GM19035 (cell line): ENCODE measurements at regions not wholly inside any gene's neighbourhood (a gene's known extent, or its start where the extent isn't known, plus 50 kb on each side); places are given as distances from the start of the nearest gene placed in this dataset.

Experiments used
- ATAC-seq: cut with Tn5 transposase; IDR thresholded peaks from one replicate; pipeline ENCODE4 v1.9.1; 2021; ENCODE audit not compliant: unreplicated experiment

- no peak for ATAC-seq
These were observed 166.7 kb upstream of the PWP1 start for GRCh38 chr12:107518868-107519267.

DNA sequence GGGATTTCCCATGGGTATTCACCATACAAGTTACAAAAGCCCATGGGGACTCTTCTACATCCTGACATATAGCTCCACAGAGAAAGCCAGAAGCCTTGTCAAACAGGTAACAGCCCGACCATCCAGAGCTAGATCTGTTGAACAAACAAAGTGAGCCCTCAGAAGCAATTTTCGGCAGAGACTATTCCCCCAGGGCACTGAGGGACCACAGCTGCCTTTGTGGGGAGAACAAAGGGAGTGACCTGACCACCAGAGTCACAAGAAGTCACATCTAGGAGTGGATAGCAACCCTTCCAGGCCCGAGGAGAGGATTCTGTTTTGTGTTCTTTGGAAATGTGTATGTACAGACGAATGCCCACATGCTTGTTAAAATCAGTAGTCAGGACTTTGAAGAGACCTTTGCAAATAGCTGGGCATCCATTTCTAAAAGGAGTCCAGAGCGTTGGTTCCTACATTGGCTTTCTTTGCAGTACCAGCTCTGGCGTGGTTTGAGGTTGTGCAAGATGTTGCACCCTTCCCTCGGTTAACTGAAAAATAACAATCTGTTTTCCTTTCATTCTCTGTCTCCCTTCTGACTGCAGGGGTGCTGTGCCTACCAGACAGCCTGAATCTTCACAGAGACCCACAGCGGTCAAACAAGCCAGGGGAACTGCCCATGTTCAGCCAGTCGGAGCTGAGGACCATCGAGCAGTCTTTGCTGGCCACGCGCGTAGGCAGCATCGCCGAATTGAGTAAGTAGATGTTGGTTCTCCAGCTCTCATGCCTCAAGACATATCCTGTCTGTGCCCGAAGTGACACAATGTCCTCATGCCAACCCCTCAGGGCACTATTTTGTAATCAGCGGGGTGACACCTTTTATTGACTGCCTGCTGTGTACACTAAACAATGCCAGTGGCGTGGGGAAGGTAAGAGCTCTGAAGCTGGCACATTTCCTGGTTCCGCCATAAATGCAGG is 165.4 kb upstream of the PWP1 start:
- ATAC-seq, result no peak

- no peak for ATAC-seq
These were observed 163.7 kb upstream of the PWP1 start for GRCh38 chr12:107521826-107522355.

DNA sequence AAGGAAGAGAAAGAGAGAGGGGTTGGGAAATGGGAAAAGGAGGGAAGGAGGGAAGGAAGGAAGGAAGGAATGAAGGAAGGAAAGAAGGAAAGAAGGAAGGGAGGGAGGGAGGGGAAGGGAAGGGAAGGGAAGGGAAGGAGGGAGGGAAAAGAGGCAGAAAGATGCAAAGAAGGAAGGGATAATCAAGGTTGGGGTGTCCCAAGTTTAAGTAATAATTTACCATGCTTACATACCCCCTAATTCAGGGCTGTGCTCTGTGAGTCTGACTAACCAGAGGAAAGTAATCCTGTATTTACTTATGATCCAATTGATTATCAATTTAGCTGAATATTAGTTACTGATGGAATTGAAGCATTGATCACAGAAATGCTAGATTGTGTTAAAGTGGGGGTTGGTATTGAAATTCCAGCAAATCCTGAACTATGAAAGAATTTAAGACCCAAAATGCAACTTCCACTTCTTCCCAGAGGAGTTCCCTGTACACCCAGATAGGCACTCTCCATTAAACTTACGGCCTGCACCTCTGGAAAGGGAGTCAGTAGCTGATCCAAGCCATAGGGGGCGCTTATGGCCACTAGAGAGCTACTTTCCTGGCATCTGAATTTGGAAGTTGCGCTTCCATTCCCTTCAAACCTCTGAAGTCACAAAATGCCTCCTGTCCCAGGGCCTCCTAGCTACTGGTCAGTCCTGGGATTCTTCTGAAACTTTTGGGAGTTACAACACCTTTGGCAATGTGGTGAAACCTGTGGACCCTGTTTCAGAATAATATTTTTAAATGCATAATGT is 162.7 kb upstream of the PWP1 start:
- ATAC-seq, result no peak

GRCh38 chr12:107523775-107524535 is 161.6 kb upstream of the PWP1 start:
- ATAC-seq, result no peak

DNA sequence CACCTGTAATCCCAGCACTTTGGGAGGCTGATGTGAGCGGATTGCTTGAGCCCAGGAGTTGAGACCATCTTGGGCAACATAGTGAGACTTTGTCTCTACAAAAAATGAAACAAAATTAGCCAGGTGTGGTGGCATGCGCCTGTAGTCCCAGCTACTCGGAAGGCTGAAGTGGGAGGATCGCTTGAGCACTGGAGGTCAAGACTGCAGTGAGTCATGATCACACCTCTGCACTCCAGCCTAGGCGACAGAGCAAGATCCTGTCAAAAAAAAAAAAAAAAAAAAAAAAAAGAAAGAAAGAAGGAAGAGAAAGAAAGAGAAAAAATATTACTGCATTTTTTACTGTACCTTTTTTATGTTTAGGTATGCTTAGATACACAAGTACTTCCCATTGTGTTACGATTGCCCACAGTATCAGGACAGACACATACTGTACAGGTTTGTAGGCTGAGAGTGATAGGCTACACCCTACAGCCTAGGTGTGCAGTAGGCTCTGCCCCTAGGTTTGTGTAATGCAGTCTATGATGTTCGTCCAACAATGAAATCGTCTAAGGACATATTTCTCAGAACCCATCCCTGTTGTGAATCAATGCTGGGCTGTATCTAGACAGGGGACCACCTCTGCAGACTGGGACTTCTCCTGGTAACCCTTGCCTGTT is 160.4 kb upstream of the PWP1 start:
- ATAC-seq, result no peak

DNA sequence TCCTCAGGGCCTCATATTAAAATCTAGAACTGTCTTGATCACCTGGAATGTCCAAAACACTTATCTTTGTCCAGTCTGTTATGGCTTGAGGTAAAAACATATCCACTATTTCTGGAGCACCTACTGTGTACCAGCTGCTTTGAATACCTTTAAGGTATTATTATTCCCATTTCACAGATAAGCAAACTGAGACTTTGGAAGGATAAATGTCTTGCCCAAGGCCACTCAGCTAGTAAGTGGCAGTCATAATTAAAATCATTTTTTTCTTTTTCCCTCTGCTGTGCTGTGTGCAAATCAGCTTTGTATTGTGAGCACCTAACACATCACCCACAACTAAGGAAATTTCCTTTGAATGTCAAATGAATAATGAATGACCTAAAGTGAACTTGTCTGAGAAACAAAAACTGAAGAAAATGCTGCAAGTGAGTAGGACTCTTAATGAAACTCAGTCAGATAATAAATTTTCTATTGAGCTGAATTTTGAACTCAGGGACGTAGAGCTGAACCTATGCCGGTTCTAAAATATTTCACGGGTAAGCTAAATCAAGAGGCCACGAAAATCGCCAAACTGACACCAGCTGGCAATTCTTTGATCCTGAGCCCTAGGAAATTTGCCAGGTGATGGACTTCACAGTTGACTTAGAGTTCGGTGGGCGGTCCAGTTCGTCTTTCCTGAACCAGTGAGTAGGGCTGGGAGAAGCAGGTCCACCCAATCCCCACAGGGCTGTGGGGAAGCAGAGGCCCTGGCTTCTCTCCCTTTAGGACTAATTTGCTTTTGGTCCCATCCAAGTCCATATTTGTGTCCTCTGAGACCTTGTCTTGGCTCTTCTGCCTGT is 159.7 kb upstream of the PWP1 start:
- no peak for ATAC-seq

DNA sequence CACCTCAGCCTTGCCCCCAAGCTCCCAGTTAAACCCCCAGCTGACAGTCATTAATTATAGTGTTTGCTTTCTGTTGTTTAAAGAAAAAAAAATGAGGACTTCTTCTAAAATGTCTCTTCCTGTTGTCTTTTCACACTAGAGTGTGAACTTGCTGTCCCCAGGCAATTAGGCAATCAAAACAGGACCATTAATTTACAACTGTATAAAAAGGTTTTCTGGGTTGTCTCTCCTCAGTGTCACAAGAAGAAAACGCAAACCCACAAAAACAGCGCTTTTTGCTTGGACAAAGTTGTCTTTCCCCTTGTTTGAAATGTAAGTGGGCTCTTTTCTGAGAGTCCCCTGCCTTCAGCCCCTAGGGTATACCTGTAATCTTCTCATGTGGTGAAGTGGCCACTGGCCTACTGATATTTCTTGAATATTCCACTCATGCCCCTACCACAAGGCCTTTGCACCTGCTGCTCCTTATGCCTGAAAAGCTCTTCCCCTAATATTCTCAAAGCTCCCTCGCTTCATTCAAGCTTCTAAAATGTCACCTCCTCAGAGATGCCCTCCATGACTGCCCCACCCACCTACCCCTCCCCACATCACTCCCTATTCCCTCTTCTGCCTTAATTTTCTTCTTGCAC is 158.9 kb upstream of the PWP1 start:
- ATAC-seq, result no peak

DNA sequence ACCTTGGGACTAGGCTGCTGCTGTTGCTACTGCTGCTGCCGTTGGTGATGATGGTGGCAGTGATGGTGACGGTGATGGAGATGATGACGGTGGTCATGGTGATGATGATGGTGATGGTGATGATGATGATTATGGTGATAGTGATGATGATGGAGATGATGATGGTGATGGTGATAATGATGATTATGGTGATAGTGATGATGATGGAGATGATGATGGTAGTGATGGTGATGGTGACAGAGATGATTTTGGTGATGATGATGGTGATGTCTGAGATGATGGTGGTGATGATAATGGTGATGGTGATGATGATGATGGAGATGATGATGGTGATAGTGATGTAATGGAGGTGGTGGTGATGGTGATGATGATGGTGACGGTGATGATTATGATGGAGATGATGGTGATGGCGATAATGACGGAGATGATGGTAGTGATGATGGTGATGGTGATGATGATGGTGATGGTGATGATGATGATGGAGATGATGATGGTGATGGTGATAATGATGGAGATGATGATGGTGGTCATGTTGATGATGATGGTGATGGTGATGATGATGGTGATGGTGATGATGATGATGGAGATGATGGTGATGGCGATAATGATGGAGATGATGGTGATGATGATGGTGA is 156.8 kb upstream of the PWP1 start:
- no peak for ATAC-seq

DNA sequence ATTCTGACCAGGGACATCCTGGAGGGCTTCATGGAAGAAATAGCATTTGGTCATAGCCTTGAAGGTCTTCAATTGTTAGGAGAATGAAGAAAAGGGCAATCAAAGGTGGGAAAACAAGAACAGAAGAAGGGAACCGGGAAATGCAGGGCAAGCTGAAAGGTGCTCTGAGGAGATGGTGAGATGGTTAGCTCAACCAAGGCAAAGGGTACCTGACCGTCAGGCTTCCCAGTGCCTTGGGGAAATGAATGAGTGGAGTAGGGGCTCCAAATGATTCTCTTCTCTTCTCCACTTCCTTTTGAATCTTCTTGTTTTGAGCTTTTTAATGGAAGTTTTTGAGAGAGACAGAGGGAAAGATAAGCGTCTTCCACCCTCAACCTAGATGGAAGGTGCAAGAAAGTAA is 155.6 kb upstream of the PWP1 start:
- ATAC-seq, result no peak

- ATAC-seq, result no peak
These were observed 154.9 kb upstream of the PWP1 start for GRCh38 chr12:107530701-107531100.

DNA sequence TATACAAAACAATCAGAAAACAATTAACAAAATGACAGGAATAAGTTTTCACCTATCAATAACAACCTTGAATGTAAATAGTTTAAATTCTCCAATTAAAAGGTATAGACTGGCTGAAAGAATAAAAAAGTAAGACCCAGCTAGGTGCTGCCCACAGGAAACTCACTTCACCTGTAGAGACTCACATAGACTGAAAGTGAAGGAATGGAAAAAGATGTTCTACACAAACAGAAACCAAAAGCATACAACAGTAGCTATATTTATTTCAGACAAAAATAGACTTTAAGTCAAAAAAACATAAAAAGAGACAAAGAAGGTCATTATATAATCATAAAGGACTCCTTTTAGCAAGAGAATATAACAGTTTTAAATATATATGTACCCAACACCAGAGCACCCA is 152.4 kb upstream of the PWP1 start:
- ATAC-seq, result peak; percentile 90

GRCh38 chr12:107536613-107537012 is 149.0 kb upstream of the PWP1 start:
- no peak for ATAC-seq

DNA sequence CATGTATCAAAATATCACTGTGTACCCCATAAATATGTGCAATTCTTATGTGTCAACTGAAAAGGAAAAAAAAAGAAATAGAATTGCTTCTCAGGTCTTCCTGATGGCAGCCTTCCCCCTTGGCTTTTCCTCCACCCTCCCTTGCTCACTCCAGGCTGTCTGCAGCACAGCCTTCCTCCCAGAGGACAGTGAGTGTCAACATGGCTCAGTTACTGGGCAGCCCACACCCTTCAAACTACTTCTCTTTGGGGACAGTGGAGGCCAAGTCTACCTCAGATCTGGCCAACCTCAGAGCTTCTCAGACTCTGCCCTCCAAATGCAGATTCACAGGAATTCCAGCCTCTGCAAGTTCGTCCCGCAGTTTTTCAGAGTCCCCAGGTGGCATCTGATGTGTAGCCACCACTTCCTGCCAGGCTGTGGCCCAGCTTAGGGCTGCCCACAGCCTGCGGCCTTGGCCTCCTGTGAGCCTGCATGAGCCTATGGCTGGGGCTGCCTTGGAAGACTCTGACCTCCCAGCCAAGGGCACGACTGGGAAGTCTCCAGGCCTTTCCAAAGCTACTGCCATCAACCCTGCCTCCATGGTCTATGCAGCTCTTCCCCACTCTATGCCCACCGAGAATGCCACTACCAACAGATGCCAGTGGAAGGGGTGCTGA is 148.0 kb upstream of the PWP1 start:
- no peak for ATAC-seq

DNA sequence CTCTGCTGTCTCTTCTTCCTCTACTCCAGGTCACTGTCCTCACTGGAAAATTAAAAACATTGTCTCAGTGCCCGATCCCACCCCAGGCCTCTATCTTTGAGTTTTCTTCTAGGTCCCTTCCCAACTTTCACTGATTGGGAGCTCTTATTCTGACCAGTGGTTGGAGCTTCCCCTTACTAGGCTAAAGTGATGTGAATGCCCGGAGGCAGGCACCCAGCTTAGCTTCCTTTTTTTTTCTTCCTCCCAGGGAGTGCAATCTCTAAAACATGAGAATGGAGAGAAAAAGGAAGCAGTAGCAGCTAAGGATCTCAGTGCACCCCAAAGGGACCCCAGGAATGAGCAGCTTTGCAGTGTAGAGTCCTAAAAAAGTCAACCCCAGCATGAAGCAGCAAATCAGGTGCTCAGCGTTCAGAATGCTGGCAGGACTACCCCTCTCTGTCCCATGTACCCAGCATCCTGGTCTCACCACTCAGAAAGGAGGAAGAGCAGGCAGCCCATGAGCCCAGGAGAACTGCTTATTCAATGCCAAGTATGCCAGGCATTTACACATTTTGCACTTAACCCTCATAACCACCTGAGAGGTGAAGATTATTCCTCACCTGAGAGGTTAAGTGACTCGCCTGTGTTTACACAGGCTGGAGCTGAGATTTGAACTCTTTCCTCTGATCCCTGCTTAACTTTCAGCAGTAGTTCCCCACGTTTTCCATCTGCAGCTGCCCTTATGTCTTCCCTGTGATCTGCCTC is 146.2 kb upstream of the PWP1 start:
- no peak for ATAC-seq

- no peak for ATAC-seq
These were observed 144.4 kb upstream of the PWP1 start for GRCh38 chr12:107541001-107541705.

GRCh38 chr12:107543416-107543815 is 142.2 kb upstream of the PWP1 start:
- no peak for ATAC-seq
